ENCODE measurements at regions not wholly inside any gene's neighbourhood (a gene's known extent, or its start where the extent isn't known, plus 50 kb on each side); places are given as distances from the start of the nearest gene placed in this dataset.

DNA sequence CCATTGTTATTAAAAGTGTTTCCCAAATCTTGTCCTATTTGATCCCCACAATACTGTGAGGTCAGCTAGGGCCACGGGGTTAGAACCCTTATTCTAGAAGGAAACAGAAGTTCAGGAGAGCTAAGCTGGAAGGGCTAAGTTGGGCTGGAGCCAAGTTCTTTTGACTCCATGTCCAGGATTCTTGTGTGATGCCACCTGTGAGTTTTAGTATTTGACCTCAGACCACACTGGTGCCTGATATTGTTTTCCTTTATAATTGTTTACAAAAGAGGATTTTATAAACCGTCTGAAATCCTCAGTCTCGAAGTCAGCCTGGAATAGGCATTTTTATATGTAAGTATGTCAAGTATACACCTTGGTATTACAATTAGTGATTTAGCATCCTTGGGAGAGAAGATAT is 332.7 kb downstream of the CBLN1 start:
- Histone ChIP-seq H4K20me1 (ENCODE audit: control insufficient read depth, insufficient read depth, low read length, poor library complexity, severe bottlenecking) (no peaks in the 10 kb centered on the region), H3K27me3 (replicated peaks in 1 of 4; ENCODE audit: control extremely low read depth in 1 of 4, control insufficient read depth in 3 of 4, insufficient read depth in 4 of 4, low read length in 3 of 4) (no peaks in the 10 kb centered on the region)
- POLR2A ChIA-PET = no interaction called here

DNA sequence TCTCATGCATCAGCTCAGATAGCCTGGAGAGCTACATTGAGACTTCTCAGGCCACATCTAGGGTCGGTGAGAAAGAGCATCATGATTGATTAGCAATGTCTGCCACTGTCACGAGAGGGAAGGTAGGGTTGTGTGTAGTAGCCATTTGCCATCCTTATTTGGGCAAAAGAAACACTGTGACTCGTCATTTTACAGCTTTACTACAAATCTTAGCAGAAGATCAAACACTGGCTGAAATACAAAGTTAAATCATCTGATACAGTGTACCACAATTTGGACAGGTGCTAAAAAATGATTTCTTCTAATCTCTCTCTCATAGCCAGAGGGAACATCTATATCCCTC is 334.3 kb downstream of the CBLN1 start:
- ATAC-seq (ENCODE audit: low read depth) = no peak
- Mint-ChIP-seq H3K4me1 (no peaks in the 10 kb centered on the region), H3K27me3 (no peaks in the 10 kb centered on the region), H3K4me3 (no peak overlapping the region), H3K27ac (no peak overlapping the region), H3K9me3 (ENCODE audit: insufficient read depth) (no peaks in the 10 kb centered on the region)
- 52% methylated on average over 2 of the region's 3 CpGs for WGBS (ENCODE audit: insufficient coverage)
- no peak overlapping the region for H3K9ac ChIP-seq (ENCODE audit: low read length)
- ChIA-PET POLR2A (no interaction called here), CTCF (no interaction called here)
- no peaks in the 10 kb centered on the region for H3K4me1 ChIP-seq (ENCODE audit: control insufficient read depth in 2 of 2, insufficient read depth in 2 of 2, low read length in 2 of 2)
- no peak for DNase-seq
- H3K27ac ChIP-seq (ENCODE audit: low read length in 2 of 2) = no peak overlapping the region
- intact Hi-C loops (cut with micrococcal nuclease) = no loop called here
- no peaks in the 10 kb centered on the region for H4K20me1 ChIP-seq (ENCODE audit: control insufficient read depth, insufficient read depth, low read length, poor library complexity, severe bottlenecking)
- no peak overlapping the region for H2AFZ ChIP-seq (ENCODE audit: insufficient read depth, low read depth, low read length, poor library complexity, severe bottlenecking)
- no peak overlapping the region for H3K4me3 ChIP-seq (ENCODE audit: control extremely low read depth in 1 of 5, extremely low read depth in 1 of 5, insufficient read depth in 1 of 5, low read depth in 2 of 5, low read length in 4 of 5)
- no peaks in the 10 kb centered on the region for H3K36me3 ChIP-seq (replicated peaks in 1 of 2; ENCODE audit: control extremely low read depth in 1 of 2, control insufficient read depth in 1 of 2, extremely low read depth in 1 of 2, insufficient read depth in 2 of 2, low read length in 1 of 2)
- H3K9me3 ChIP-seq (ENCODE audit: control extremely low read depth in 1 of 3, control insufficient read depth in 2 of 3, insufficient read depth in 1 of 3, low read length in 2 of 3) = no peaks in the 10 kb centered on the region
- H3K4me2 ChIP-seq (replicated peaks; ENCODE audit: low read depth, low read length, poor library complexity, severe bottlenecking) = no peak overlapping the region
- no peaks in the 10 kb centered on the region for H3K79me2 ChIP-seq (ENCODE audit: control insufficient read depth, insufficient read depth, low read length)
- H3K27me3 ChIP-seq (replicated peaks in 1 of 4; ENCODE audit: control extremely low read depth in 1 of 4, control insufficient read depth in 3 of 4, insufficient read depth in 4 of 4, low read length in 3 of 4) = no peaks in the 10 kb centered on the region
- TF ChIP-seq, protein P1, sequence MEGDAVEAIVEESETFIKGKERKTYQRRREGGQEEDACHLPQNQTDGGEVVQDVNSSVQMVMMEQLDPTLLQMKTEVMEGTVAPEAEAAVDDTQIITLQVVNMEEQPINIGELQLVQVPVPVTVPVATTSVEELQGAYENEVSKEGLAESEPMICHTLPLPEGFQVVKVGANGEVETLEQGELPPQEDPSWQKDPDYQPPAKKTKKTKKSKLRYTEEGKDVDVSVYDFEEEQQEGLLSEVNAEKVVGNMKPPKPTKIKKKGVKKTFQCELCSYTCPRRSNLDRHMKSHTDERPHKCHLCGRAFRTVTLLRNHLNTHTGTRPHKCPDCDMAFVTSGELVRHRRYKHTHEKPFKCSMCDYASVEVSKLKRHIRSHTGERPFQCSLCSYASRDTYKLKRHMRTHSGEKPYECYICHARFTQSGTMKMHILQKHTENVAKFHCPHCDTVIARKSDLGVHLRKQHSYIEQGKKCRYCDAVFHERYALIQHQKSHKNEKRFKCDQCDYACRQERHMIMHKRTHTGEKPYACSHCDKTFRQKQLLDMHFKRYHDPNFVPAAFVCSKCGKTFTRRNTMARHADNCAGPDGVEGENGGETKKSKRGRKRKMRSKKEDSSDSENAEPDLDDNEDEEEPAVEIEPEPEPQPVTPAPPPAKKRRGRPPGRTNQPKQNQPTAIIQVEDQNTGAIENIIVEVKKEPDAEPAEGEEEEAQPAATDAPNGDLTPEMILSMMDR (IDR thresholded peaks at IDR 0.05) = no peak
- no peak for TF ChIP-seq EZH2 (IDR thresholded peaks at IDR 0.05; ENCODE audit: borderline replicate concordance, insufficient read depth, low read depth, low read length, poor library complexity, severe bottlenecking)

More for the DNA sequence above, 332.7 kb downstream of the CBLN1 start:
- no peak for TF ChIP-seq EZH2 (IDR thresholded peaks at IDR 0.05; ENCODE audit: borderline replicate concordance, insufficient read depth, low read depth, low read length, poor library complexity, severe bottlenecking)
- TF ChIP-seq, protein P1 (IDR thresholded peaks at IDR 0.05) = no peak
- WGBS (ENCODE audit: insufficient coverage) = no CpG with 5 or more reads among the region's 3 CpGs
- CTCF ChIA-PET = no interaction called here
- H3K9me3 ChIP-seq (ENCODE audit: control extremely low read depth in 1 of 3, control insufficient read depth in 2 of 3, insufficient read depth in 1 of 3, low read length in 2 of 3) = no peaks in the 10 kb centered on the region
- DNase-seq = no peak
- no peak for ATAC-seq (ENCODE audit: low read depth)
- H3K36me3 ChIP-seq (replicated peaks in 1 of 2; ENCODE audit: control extremely low read depth in 1 of 2, control insufficient read depth in 1 of 2, extremely low read depth in 1 of 2, insufficient read depth in 2 of 2, low read length in 1 of 2) = no peaks in the 10 kb centered on the region
- H3K27ac ChIP-seq (ENCODE audit: low read length in 2 of 2) = no peak overlapping the region
- H3K4me1 ChIP-seq (ENCODE audit: control insufficient read depth in 2 of 2, insufficient read depth in 2 of 2, low read length in 2 of 2) = no peaks in the 10 kb centered on the region
- intact Hi-C loops (cut with micrococcal nuclease) = no loop called here
- H3K4me1 Mint-ChIP-seq = no peaks in the 10 kb centered on the region
- no peak overlapping the region for H3K4me2 ChIP-seq (replicated peaks; ENCODE audit: low read depth, low read length, poor library complexity, severe bottlenecking)
- H3K27ac Mint-ChIP-seq = no peak overlapping the region
- no peak overlapping the region for H3K9ac ChIP-seq (ENCODE audit: low read length)
- H3K79me2 ChIP-seq (ENCODE audit: control insufficient read depth, insufficient read depth, low read length) = no peaks in the 10 kb centered on the region
- H3K27me3 Mint-ChIP-seq = no peaks in the 10 kb centered on the region
- no peak overlapping the region for H3K4me3 Mint-ChIP-seq
- H3K4me3 ChIP-seq (ENCODE audit: control extremely low read depth in 1 of 5, extremely low read depth in 1 of 5, insufficient read depth in 1 of 5, low read depth in 2 of 5, low read length in 4 of 5) = no peak overlapping the region
- H3K9me3 Mint-ChIP-seq (ENCODE audit: insufficient read depth) = no peaks in the 10 kb centered on the region
- no peak overlapping the region for H2AFZ ChIP-seq (ENCODE audit: insufficient read depth, low read depth, low read length, poor library complexity, severe bottlenecking)

Data from B cell (primary cell).